Activated CD4-positive, alpha-beta memory T cell treated with anti-CD3 and anti-CD28 coated beads, Interleukin-2, amount 10 ng/mL, durations not matched to agents 7 days and 5 days (primary cell): ENCODE measurements at regions not wholly inside any gene's neighbourhood (a gene's known extent, or its start where the extent isn't known, plus 50 kb on each side); places are given as distances from the start of the nearest gene placed in this dataset.
"Not testable (repeated sequence)": the region's sequence is repeated elsewhere in the genome, so short reads cannot be mapped to it uniquely, and the experiment has no call there.

Source experiments
- CTCF ChIA-PET: fragments of 350-600 bp; sonication (Branson Sonifier 250); formaldehyde crosslinking; loops from one replicate; lab custom pipeline; 2021; ENCODE audit warnings: antibody characterized with exemption, inconsistent platforms; lab: Charles Lee
- POLR2A ChIA-PET: fragments of 350-600 bp; sonication (Branson Sonifier 250); formaldehyde crosslinking; loops from one replicate; lab custom pipeline; 2021; ENCODE audit warnings: antibody characterized with exemption; lab: Charles Lee
- DNase-seq: peaks from one replicate; pipeline ENCODE4 v3.0.0-alpha.2; 2020
- H3K27ac Mint-ChIP-seq: one replicate; pipeline ENCODE4 v1.8.0; 2021; ENCODE audit warnings: mild to moderate bottlenecking, mixed read lengths
- H3K27me3 Mint-ChIP-seq: one replicate; pipeline ENCODE4 v1.8.0; 2021; ENCODE audit warnings: mixed read lengths
- H3K36me3 Mint-ChIP-seq: one replicate; pipeline ENCODE4 v1.8.0; 2021; ENCODE audit warnings: low read depth, mixed read lengths
- H3K4me1 Mint-ChIP-seq: one replicate; pipeline ENCODE4 v1.8.0; 2021; ENCODE audit warnings: mixed read lengths
- H3K4me3 Mint-ChIP-seq: one replicate; pipeline ENCODE4 v1.8.0; 2021; ENCODE audit warnings: mild to moderate bottlenecking, mixed read lengths
- H3K9me3 Mint-ChIP-seq: one replicate; pipeline ENCODE4 v1.8.0; 2021; ENCODE audit warnings: mixed read lengths

DNA sequence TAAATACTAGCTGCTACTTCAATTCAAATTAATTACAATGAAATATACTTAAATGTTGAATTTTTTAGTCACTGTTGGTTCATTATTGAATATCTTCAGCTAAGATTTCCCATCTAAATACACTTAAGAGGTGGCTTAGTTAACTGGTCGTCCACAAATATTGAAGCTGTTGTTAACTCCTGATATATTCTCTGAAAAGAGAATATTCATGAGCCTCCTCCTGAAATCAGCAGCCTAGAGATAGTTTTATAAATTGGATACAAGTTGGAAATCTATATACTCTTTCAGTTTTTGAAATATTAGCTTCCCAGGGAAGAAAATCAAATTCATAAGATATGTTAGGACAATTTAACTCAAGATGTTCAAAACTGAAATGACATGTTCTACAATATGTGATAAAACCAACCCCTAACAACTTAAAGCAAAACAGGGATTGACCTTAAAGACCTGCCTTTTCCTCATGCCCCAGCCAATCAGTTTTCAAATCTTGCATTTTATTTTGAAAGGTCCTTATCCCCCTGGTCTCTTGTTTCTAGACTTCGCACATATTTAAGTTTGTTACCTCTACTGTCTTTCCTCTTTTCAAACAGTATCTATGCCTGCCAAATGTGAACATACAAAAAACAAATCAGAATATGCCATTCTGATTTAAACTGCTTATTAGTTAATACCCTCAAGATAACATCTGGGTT, 2784.9 kb downstream of the RPIA start:
- POLR2A ChIA-PET, H3K36me3 Mint-ChIP-seq, DNase-seq, CTCF ChIA-PET, H3K9me3 Mint-ChIP-seq, H3K4me1 Mint-ChIP-seq: not testable (repeated sequence)
- Mint-ChIP-seq H3K27ac (peak overlapping the region; percentile 90), H3K4me3 (peak overlapping the region; percentile 72), H3K27me3 (peaks cover 11% of the 10 kb centered on the region)

DNA sequence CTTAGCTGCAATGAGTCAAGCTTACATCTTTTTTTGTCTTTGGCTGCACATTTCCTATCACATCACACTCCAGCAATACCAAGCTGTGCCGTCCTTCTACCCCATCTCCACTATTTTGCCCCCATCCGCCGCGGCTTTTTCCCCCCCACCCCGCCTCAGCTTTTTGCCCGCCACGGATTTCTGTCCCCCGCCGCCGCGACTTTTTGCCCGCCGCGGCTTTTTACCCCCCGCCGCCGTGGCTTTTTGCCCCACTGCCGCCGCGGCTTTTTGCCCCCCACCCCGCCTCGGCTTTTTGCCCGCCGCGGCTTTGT, 2785.4 kb downstream of the RPIA start:
- POLR2A ChIA-PET: not testable (repeated sequence)

DNA sequence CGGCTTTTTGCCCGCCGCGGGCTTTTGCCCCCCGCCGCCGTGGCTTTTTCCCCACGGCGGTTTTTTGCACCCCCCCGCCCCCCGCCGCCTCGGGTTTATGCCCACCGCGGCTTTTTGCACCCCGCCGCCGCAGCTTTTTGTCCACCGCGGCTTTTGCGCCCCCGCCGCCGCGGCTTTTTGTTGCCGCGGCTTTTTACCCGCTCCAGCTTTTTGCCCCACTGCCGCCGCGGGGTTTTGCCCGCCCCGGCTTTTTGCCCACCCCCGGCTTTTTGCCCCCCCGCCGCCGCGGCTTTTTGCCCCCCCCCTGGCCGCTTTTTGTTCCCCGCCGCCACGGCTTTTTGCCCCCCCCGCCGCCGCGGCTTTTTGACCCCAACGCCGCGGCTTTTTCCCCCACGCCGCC, 2785.8 kb downstream of the RPIA start:
- H3K27ac Mint-ChIP-seq, DNase-seq, H3K4me1 Mint-ChIP-seq, H3K4me3 Mint-ChIP-seq, H3K36me3 Mint-ChIP-seq, CTCF ChIA-PET, POLR2A ChIA-PET, H3K9me3 Mint-ChIP-seq: not testable (repeated sequence)
- peaks cover 12% of the 10 kb centered on the region for H3K27me3 Mint-ChIP-seq

More for the DNA sequence above, 2785.4 kb downstream of the RPIA start:
- H3K4me3 Mint-ChIP-seq: peak overlapping the region; percentile 72
- CTCF ChIA-PET, H3K4me1 Mint-ChIP-seq, DNase-seq, H3K36me3 Mint-ChIP-seq, H3K9me3 Mint-ChIP-seq: not testable (repeated sequence)
- H3K27ac Mint-ChIP-seq: peak overlapping the region; percentile 90
- H3K27me3 Mint-ChIP-seq: peaks cover 13% of the 10 kb centered on the region

DNA sequence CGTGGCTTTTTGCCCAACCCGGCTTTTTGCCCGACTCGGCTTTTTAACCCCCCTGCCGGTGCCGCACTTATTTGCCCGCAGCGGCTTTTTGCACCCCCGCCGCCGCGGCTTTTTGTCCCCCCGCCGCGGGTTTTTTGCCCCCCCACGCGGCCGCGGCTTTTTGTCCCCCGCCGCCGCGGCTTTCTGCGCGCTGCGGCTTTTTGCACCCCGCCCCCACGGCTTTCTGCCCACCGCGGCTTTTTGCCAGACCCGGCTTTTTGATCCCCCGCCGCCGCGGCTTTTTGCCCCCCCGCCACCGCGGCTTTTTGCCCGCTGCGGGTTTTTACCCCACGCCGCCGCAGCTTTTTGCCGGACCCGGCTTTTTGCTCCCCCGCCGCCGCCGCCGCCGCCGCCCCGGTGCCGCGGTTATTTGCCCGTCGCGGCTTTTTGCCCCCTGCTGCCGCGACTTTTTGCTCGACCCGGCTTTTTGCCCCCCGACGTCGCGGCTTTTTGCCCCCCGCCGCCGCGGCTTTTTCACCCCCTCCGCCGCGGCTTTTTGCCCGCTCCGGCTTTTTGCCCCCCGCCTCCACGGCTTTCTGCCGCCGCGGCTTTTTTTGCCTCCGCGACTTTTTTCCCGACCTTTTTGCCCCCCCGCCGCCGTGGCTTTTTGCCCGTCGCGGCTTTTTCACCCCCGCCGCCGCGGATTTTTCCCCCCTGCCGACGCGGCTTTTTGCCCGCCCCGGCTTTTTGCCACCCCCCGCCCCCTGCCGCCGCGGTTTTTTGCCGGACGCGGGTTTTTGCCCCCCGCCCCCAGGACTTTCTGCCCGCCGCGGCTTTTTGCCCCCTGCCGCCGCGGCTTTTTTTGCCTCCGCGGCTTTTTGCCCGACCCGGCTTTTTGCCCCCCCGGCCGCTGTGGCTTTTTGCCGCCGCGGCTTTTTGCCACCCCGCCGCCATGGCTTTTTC, 2786.5 kb downstream of the RPIA start:
- Mint-ChIP-seq H3K27ac (no peak overlapping the region), H3K27me3 (peaks cover 12% of the 10 kb centered on the region), H3K4me1 (peaks cover 6% of the 10 kb centered on the region), H3K4me3 (no peak overlapping the region), H3K36me3 (peaks cover 5% of the 10 kb centered on the region), H3K9me3 (no peaks in the 10 kb centered on the region)
- POLR2A ChIA-PET: no interaction called here
- CTCF ChIA-PET: no interaction called here
- no peak for DNase-seq

DNA sequence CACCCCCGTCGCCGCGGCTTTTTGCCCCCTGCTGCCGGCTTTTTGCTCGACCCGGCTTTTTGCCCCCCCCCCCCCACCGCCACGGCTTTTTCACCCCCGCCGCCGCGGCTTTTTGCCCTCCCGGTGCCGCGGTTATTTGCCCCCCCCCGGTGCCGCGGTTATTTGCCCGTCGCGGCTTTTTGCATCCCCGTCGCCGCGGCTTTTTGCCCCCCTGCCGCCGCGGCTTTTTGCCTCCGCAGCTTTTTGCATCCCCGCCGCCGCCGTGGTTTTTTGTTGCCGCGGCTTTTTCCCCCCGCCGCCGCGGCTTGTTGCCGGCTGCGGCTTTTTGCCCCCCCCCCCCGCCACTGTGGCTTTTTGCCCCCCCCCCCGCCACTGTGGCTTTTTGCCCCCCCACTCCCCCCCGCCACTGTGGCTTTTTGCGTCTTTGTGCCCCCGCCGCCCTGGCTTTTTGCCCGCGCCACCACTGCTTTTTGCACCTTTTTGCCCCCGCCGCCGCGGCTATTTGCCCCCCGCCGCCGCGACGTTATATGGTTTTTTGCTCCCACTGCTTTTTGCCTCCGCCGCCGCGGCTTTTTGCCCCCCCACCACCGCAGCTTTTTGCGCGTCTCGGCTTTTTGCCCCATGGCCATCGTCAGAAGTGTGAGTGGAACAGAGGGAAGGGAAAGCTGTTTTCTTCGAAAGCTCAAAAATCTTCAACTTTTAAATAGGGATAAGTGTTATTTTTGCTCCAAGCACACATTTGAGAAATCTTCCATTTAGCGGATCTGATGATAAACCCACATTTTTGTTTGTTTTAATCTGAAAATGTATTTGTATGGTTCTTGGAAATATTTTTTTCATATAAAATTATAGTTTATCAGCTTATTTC, 2787.6 kb downstream of the RPIA start:
- H3K9me3 Mint-ChIP-seq, DNase-seq, CTCF ChIA-PET, H3K36me3 Mint-ChIP-seq, POLR2A ChIA-PET, H3K4me1 Mint-ChIP-seq: not testable (repeated sequence)
- H3K27me3 Mint-ChIP-seq: peaks cover 12% of the 10 kb centered on the region
- H3K27ac Mint-ChIP-seq: peak overlapping the region; percentile 47
- peak overlapping the region; percentile 58 for H3K4me3 Mint-ChIP-seq

DNA sequence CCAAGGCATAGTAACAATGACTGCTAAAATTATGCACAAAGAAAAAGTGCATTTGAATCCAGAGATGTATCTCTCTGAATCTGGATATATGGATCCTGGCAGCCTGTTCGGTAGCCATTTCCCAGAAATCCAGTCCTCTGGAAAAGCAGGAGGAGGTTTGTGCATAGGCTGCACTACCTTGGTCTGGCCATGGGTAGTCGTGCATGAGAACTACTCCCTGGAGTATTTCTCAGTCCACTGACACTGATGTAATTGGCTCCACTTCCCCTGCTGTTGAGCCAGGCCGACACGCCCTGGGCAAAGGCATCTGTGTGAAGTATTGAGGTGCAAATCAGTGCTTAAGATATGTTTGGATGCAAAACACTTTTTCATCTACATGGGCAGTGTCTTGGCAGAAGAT, 2793.8 kb downstream of the RPIA start:
- H3K36me3 Mint-ChIP-seq, DNase-seq, POLR2A ChIA-PET, H3K9me3 Mint-ChIP-seq, CTCF ChIA-PET, H3K27ac Mint-ChIP-seq, H3K27me3 Mint-ChIP-seq, H3K4me1 Mint-ChIP-seq, H3K4me3 Mint-ChIP-seq: not testable (repeated sequence)

DNA sequence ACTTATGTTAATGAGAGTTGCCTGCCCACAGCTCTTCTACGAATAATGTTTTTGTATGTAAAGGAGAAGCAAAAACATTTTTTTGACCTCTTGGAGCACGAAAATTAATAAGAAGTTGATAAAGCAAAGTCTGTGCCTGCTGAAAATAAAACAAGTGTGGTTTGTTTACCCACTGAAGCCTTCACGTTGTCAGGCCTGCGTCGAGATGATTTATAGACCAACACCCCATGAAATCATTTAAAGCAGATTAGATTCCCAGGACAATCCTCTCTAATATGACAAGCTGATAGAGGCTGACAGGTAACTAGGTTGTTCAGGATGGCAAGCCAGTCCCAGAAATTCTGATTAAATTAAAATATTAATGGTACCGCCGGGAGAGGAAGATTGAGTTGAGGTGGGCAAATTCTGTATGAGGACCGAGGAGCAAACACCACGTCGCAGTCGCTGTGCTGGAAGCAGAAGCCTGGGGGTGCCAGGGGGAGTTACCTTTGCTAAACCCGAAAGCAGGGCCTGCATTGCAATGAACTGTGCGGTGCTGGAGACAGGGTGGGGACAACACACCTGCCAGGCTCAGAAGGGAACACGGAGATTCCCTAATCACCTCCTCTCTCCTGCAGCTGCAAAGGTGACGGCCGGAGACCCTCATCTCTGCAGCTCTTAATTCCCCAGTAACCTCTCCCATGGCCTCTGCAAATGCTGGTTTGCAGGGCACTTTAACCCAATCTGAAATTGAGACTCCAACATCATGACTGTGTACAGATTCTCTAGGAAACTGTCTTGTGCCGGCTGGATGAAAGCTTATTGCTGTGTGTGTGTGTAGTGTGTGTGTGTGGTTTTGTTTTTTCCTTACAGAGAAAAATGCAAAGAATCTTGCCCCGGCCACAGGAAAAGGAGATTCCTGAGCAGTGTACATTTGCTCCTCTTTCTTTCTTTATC, 2805.9 kb downstream of the RPIA start:
- H3K36me3 Mint-ChIP-seq, H3K4me3 Mint-ChIP-seq, CTCF ChIA-PET, H3K9me3 Mint-ChIP-seq, H3K4me1 Mint-ChIP-seq, POLR2A ChIA-PET, DNase-seq, H3K27me3 Mint-ChIP-seq, H3K27ac Mint-ChIP-seq: not testable (repeated sequence)

DNA sequence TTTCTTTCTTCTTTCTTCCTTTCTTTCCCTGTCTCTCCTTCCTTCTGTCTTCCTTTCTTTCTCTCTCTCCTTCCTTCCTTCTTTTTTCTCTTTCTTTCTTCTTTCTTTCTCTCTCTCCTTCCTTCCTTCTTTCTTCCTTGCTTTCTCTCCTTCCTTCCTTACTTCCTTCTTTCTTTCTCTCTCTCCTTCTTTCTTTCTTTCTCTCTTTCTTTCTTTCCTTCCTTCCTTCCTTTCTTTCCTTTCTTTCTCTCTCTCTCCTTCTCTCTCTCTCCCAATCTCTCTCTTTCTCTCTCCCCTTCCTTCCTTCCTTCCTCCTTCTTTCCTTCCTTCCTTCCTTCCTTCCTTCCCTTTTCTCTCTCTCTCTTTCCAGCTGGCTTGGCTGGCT, 2806.6 kb downstream of the RPIA start:
- CTCF ChIA-PET, DNase-seq, H3K9me3 Mint-ChIP-seq, H3K4me1 Mint-ChIP-seq, H3K36me3 Mint-ChIP-seq, H3K4me3 Mint-ChIP-seq, H3K27me3 Mint-ChIP-seq, H3K27ac Mint-ChIP-seq, POLR2A ChIA-PET: not testable (repeated sequence)

DNA sequence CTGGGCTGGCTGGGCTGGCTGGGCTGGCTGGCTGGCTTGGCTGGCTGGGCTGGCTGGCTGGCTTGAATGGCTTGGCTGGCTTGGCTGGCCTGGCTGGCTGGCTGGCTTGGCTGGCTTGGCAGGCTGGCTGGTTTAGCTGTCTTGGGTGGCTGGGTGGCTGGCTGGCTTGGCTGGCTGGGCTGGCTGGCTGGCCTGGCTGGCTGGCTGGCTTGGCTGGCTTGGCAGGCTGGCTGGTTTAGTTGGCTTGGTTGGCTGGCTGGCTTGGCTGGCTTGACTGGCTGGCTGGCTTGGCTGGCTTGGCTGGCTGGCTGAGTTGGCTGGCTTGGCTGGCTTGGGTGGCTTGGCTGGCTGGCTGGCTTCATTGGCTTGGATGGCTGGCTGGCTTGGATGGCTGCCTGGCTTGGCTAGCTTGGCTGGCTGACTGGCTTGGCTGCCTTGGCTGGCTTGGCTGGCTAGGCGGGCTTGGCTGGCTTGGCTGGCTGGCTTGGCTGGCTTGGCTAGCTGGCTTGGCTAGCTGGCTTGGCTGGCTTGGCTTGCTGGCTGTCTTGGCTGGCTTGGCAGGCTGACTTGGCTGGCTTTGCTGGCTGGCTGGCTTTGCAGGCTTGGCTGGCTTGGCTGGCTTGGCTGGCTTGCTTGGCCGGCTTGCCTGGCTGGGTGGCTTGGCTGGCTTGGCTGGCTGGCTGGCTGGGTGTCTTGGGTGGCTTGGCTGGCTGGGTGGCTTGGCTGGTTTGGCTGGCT, 2807.2 kb downstream of the RPIA start:
- H3K9me3 Mint-ChIP-seq, H3K27ac Mint-ChIP-seq, H3K36me3 Mint-ChIP-seq, POLR2A ChIA-PET, CTCF ChIA-PET, H3K4me1 Mint-ChIP-seq, DNase-seq, H3K27me3 Mint-ChIP-seq, H3K4me3 Mint-ChIP-seq: not testable (repeated sequence)

DNA sequence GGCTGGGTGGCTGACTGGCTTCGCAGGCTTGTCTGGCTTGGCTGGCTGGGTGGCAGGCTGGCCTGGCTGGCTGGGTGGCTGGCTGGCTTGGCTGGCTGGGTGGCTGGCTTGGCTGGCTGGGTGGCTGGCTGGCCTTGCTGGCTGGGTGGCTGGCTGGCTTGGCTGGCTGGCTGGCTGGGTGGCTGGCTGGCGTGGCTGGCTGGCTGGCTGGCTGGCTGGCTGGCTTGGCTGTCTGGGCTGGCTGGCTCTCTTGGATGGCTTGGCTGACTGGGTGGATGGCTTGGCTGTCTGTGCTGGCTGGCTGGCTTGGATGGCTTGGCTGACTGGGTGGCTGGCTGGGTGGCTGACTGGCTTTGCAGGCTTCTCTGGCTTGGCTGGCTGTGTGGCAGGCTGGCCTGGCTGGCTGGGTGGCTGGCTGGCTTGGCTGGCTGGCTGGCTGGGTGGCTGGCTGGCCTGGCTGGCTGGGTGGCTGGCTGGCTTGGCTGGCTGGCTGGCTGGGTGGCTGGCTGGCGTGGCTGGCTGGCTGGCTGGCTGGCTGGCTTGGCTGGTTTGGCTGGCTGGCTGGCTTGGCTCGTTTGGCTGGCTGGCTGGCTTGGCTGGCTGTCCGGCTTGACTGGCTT, 2808.1 kb downstream of the RPIA start:
- CTCF ChIA-PET, H3K27ac Mint-ChIP-seq, H3K27me3 Mint-ChIP-seq, H3K9me3 Mint-ChIP-seq, H3K36me3 Mint-ChIP-seq, POLR2A ChIA-PET, DNase-seq, H3K4me1 Mint-ChIP-seq, H3K4me3 Mint-ChIP-seq: not testable (repeated sequence)

DNA sequence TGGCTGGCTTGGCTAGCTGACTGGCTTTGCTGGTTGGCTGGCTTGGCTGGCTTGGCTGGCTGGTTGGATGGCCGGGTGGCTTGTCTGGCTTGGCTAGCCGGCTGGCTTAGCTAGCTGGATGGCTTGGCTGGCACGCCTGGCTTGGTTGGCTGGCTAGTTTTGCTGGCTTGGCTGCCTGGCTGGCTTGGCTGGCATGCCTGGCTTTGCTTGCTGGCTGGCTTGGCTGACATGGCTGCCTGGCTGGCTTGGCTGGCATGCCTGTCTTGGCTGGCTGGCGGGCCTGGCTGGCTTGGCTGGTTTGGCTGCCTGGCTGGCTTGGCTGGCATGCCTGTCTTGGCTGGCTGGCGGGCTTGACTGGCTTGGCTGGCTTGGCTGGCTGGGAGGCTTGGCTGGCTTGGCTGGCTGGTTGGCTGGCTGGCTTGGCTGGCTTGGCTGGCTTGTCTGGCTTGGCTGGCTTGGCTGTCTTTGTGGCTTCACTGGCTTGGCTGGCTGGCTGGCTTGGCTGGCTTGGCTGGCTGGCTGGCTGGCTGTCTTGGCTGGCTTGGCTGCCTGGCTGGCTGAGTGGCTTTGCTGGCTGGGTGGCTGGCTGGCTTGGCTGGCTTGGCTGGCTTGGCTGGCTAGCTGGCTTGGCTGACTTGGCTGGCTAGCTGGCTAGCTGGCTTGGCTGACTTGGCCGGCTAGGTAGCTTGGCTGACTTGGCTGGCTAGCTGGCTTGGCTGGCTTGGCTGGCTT, 2808.9 kb downstream of the RPIA start:
- CTCF ChIA-PET, H3K27ac Mint-ChIP-seq, DNase-seq, H3K27me3 Mint-ChIP-seq, POLR2A ChIA-PET, H3K9me3 Mint-ChIP-seq, H3K36me3 Mint-ChIP-seq, H3K4me3 Mint-ChIP-seq, H3K4me1 Mint-ChIP-seq: not testable (repeated sequence)
